CD4-positive, CD25-positive, alpha-beta regulatory T cell (primary cell): ENCODE measurements at regions not wholly inside any gene's neighbourhood (a gene's known extent, or its start where the extent isn't known, plus 50 kb on each side); places are given as distances from the start of the nearest gene placed in this dataset.

Experiments used
- ATAC-seq, 2 donors: fragments of 150-1000 bp; cut with Tn5 transposase; one replicate each; pipeline ENCODE4 v1.10.0; 2021; ENCODE audit warnings: low read depth in 2 of 2, moderate number of reproducible peaks in 2 of 2, moderate library complexity in 1 of 2
- DNase-seq, 3 donors: peaks; one replicate each; pipeline versions ENCODE4 v3.0.0 to v3.0.0-alpha.2; 2012 to 2022; ENCODE audit warnings: mixed read lengths in 1 of 3
- H3K27ac ChIP-seq: one replicate; pipeline ENCODE4 v1.7.0; 2013; ENCODE audit warnings: mild to moderate bottlenecking, low read length; ENCODE audit not compliant: insufficient read depth, poor library complexity, severe bottlenecking
- H3K27me3 ChIP-seq: one replicate; pipeline ENCODE4 v1.7.0; 2013; ENCODE audit warnings: low read length; ENCODE audit not compliant: control insufficient read depth, insufficient read depth
- H3K36me3 ChIP-seq: one replicate; pipeline ENCODE4 v1.7.0; 2013; ENCODE audit warnings: mild to moderate bottlenecking, low read length, moderate library complexity; ENCODE audit not compliant: control insufficient read depth, insufficient read depth
- H3K4me1 ChIP-seq: 2 replicates; pipeline ENCODE4 v1.7.0; 2013; ENCODE audit warnings: mild to moderate bottlenecking, low read length; ENCODE audit not compliant: insufficient read depth, control insufficient read depth, poor library complexity, severe bottlenecking
- H3K4me3 ChIP-seq: one replicate; pipeline ENCODE4 v1.7.0; 2013; ENCODE audit warnings: low read depth, mild to moderate bottlenecking, low read length, moderate library complexity
- H3K9me3 ChIP-seq, 2 experiments: 1 replicate in 1 of 2; 2 replicates in 1 of 2; pipeline ENCODE4 v1.7.0; 2013; ENCODE audit warnings: low read length in 2 of 2, mild to moderate bottlenecking in 1 of 2, moderate library complexity in 1 of 2; ENCODE audit not compliant: control insufficient read depth in 2 of 2
- H3K27ac Mint-ChIP-seq, 3 donors: one replicate each; pipeline ENCODE4 v1.8.0; 2020 to 2022; ENCODE audit warnings: mild to moderate bottlenecking in 3 of 3, mixed read lengths in 3 of 3, moderate library complexity in 2 of 3
- H3K27me3 Mint-ChIP-seq: one replicate; pipeline ENCODE4 v1.8.0; 2022; ENCODE audit warnings: mild to moderate bottlenecking, mixed read lengths
- H3K36me3 Mint-ChIP-seq: one replicate; pipeline ENCODE4 v1.8.0; 2020; ENCODE audit warnings: mixed read lengths
- H3K4me1 Mint-ChIP-seq, 4 donors: one replicate each; pipeline ENCODE4 v1.8.0; 2020 to 2022; ENCODE audit warnings: mixed read lengths in 4 of 4, mild to moderate bottlenecking in 1 of 4
- H3K4me3 Mint-ChIP-seq, 4 donors: one replicate each; pipeline ENCODE4 v1.8.0; 2020 to 2022; ENCODE audit warnings: mild to moderate bottlenecking in 4 of 4, mixed read lengths in 4 of 4, moderate library complexity in 3 of 4
- H3K9me3 Mint-ChIP-seq, 7 donors: one replicate each; pipeline ENCODE4 v1.8.0; 2020 to 2022; ENCODE audit warnings: mixed read lengths in 7 of 7, mild to moderate bottlenecking in 3 of 7, moderate library complexity in 2 of 7

GRCh38 chr14:34056046-34056445, 105.2 kb upstream of the EGLN3 start:
- Mint-ChIP-seq H3K36me3 (no peaks in the 10 kb centered on the region), H3K9me3 (peaks cover 0 to 2% (median 0%) of the 10 kb centered on the region in 7 donors), H3K4me3 (no peak overlapping the region), H3K4me1 (peaks cover 0 to 7% (median 0%) of the 10 kb centered on the region in 4 donors), H3K27me3 (peaks cover 12% of the 10 kb centered on the region), H3K27ac (no peak overlapping the region)
- DNase-seq (no peak), ATAC-seq (no peak)
- no peak overlapping the region for H3K27ac ChIP-seq
- no peaks in the 10 kb centered on the region for H3K9me3 ChIP-seq
- H3K27me3 ChIP-seq, result peaks cover 2% of the 10 kb centered on the region
- H3K4me1 ChIP-seq, result no peaks in the 10 kb centered on the region
- H3K4me3 ChIP-seq, result no peak overlapping the region
- H3K36me3 ChIP-seq, result no peaks in the 10 kb centered on the region

- Mint-ChIP-seq H3K36me3 (no peaks in the 10 kb centered on the region), H3K4me1 (peaks cover 0 to 5% (median 0%) of the 10 kb centered on the region in 4 donors), H3K9me3 (peaks cover 0 to 5% (median 0%) of the 10 kb centered on the region in 7 donors), H3K27me3 (peaks cover 18% of the 10 kb centered on the region), H3K4me3 (no peak overlapping the region), H3K27ac (no peak overlapping the region)
- Histone ChIP-seq H3K27ac (no peak overlapping the region), H3K27me3 (no peaks in the 10 kb centered on the region), H3K4me3 (no peak overlapping the region), H3K4me1 (no peaks in the 10 kb centered on the region), H3K36me3 (no peaks in the 10 kb centered on the region), H3K9me3 (no peaks in the 10 kb centered on the region)
- DNase-seq (no peak), ATAC-seq (no peak)
Measured at GRCh38 chr14:34055157-34055950, 104.5 kb upstream of the EGLN3 start.

GRCh38 chr14:34053666-34054065, 102.8 kb upstream of the EGLN3 start:
- DNase-seq (no peak), ATAC-seq (no peak)
- H3K27me3 Mint-ChIP-seq, result peaks cover 7% of the 10 kb centered on the region
- Histone ChIP-seq H3K27ac (no peak overlapping the region), H3K27me3 (no peaks in the 10 kb centered on the region), H3K9me3 (no peaks in the 10 kb centered on the region), H3K4me1 (no peaks in the 10 kb centered on the region), H3K36me3 (no peaks in the 10 kb centered on the region), H3K4me3 (no peak overlapping the region)
- no peaks in the 10 kb centered on the region for H3K36me3 Mint-ChIP-seq
- no peak overlapping the region for H3K4me3 Mint-ChIP-seq
- peaks cover 0 to 7% (median 0%) of the 10 kb centered on the region in 7 donors for H3K9me3 Mint-ChIP-seq
- no peaks in the 10 kb centered on the region for H3K4me1 Mint-ChIP-seq
- no peak overlapping the region for H3K27ac Mint-ChIP-seq

GRCh38 chr14:34052658-34053014, 101.8 kb upstream of the EGLN3 start:
- H3K27ac Mint-ChIP-seq, result no peak overlapping the region
- H3K4me1 Mint-ChIP-seq, result no peaks in the 10 kb centered on the region
- no peak for ATAC-seq
- H3K27me3 Mint-ChIP-seq, result peaks cover 7% of the 10 kb centered on the region
- Histone ChIP-seq H3K27ac (no peak overlapping the region), H3K4me3 (no peak overlapping the region), H3K9me3 (no peaks in the 10 kb centered on the region), H3K36me3 (no peaks in the 10 kb centered on the region), H3K27me3 (no peaks in the 10 kb centered on the region), H3K4me1 (no peaks in the 10 kb centered on the region)
- no peaks in the 10 kb centered on the region for H3K36me3 Mint-ChIP-seq
- no peak overlapping the region for H3K4me3 Mint-ChIP-seq
- no peak for DNase-seq
- H3K9me3 Mint-ChIP-seq, result peaks cover 0 to 7% (median 0%) of the 10 kb centered on the region in 7 donors

GRCh38 chr14:34051966-34052657, 101.2 kb upstream of the EGLN3 start:
- Mint-ChIP-seq H3K27ac (no peak overlapping the region), H3K4me3 (peak overlapping the region in 1 of 4 donors; percentile 8), H3K27me3 (peaks cover 7% of the 10 kb centered on the region), H3K36me3 (no peaks in the 10 kb centered on the region), H3K9me3 (peaks cover 0 to 7% (median 0%) of the 10 kb centered on the region in 7 donors), H3K4me1 (no peaks in the 10 kb centered on the region)
- Histone ChIP-seq H3K36me3 (no peaks in the 10 kb centered on the region), H3K4me3 (no peak overlapping the region), H3K9me3 (no peaks in the 10 kb centered on the region), H3K4me1 (no peaks in the 10 kb centered on the region), H3K27me3 (no peaks in the 10 kb centered on the region), H3K27ac (no peak overlapping the region)
- ATAC-seq (no peak), DNase-seq (peak in 1 of 3 donors; percentile 42)

- DNase-seq (no peak), ATAC-seq (no peak)
- no peak overlapping the region for H3K27ac ChIP-seq
- H3K9me3 ChIP-seq, result no peaks in the 10 kb centered on the region
- no peak overlapping the region for H3K4me3 ChIP-seq
- no peaks in the 10 kb centered on the region for H3K36me3 Mint-ChIP-seq
- no peak overlapping the region for H3K4me3 Mint-ChIP-seq
- H3K9me3 Mint-ChIP-seq, result peaks cover 0 to 9% (median 0%) of the 10 kb centered on the region in 7 donors
- H3K4me1 ChIP-seq, result no peaks in the 10 kb centered on the region
- H3K27me3 Mint-ChIP-seq, result peaks cover 7% of the 10 kb centered on the region
- H3K27me3 ChIP-seq, result no peaks in the 10 kb centered on the region
- no peaks in the 10 kb centered on the region for H3K36me3 ChIP-seq
- H3K4me1 Mint-ChIP-seq, result peaks cover 0 to 5% (median 0%) of the 10 kb centered on the region in 4 donors
- no peak overlapping the region for H3K27ac Mint-ChIP-seq
Measured at GRCh38 chr14:34050606-34051005, 99.7 kb upstream of the EGLN3 start.

- peak in 1 of 3 donors; percentile 27 for DNase-seq
- no peak for ATAC-seq
- H3K36me3 ChIP-seq, result no peaks in the 10 kb centered on the region
- no peak overlapping the region for H3K4me3 ChIP-seq
- H3K27ac Mint-ChIP-seq, result no peak overlapping the region
- H3K27ac ChIP-seq, result no peak overlapping the region
- peaks cover 0 to 5% (median under 1%) of the 10 kb centered on the region in 4 donors for H3K4me1 Mint-ChIP-seq
- H3K4me1 ChIP-seq, result no peaks in the 10 kb centered on the region
- peaks cover 0 to 9% (median 0%) of the 10 kb centered on the region in 7 donors for H3K9me3 Mint-ChIP-seq
- H3K27me3 ChIP-seq, result no peaks in the 10 kb centered on the region
- H3K27me3 Mint-ChIP-seq, result peaks cover 7% of the 10 kb centered on the region
- no peak overlapping the region for H3K4me3 Mint-ChIP-seq
- no peaks in the 10 kb centered on the region for H3K36me3 Mint-ChIP-seq
- H3K9me3 ChIP-seq, result no peaks in the 10 kb centered on the region
Measured at GRCh38 chr14:34049790-34050189, 98.9 kb upstream of the EGLN3 start.
